ENCODE measurements at regions not wholly inside any gene's neighbourhood (a gene's known extent, or its start where the extent isn't known, plus 50 kb on each side); places are given as distances from the start of the nearest gene placed in this dataset.
"Not testable (repeated sequence)": the region's sequence is repeated elsewhere in the genome, so short reads cannot be mapped to it uniquely, and the experiment has no call there.

- not testable (repeated sequence) for DNase-seq
Observed at GRCh38 chr4:116536024-116536423, 549.4 kb downstream of the TRAM1L1 start.

- no peak for DNase-seq
Observed at GRCh38 chr4:116531870-116532269, 553.5 kb downstream of the TRAM1L1 start.

GRCh38 chr4:116531026-116531425, 554.4 kb downstream of the TRAM1L1 start:
- no peak for DNase-seq

GRCh38 chr4:116530048-116530447, 555.3 kb downstream of the TRAM1L1 start:
- no peak for DNase-seq

- DNase-seq: no peak
Observed at GRCh38 chr4:116529129-116529528, 556.2 kb downstream of the TRAM1L1 start.

- no peak for DNase-seq
Observed at GRCh38 chr4:116522922-116523321, 562.5 kb downstream of the TRAM1L1 start.

- DNase-seq: no peak
Observed at GRCh38 chr4:116520886-116521285, 564.5 kb downstream of the TRAM1L1 start.

- DNase-seq: no peak
Observed at GRCh38 chr4:116516711-116517110, 568.7 kb downstream of the TRAM1L1 start.

- no peak for DNase-seq
Observed at GRCh38 chr4:116515959-116516358, 569.4 kb downstream of the TRAM1L1 start.

- no peak for DNase-seq
Observed at GRCh38 chr4:116512552-116512951, 572.8 kb downstream of the TRAM1L1 start.

- DNase-seq: no peak
Observed at GRCh38 chr4:116501954-116502353, 583.4 kb downstream of the TRAM1L1 start.

GRCh38 chr4:116500225-116500624, 585.2 kb downstream of the TRAM1L1 start:
- DNase-seq: no peak

GRCh38 chr4:116489739-116490138, 595.6 kb downstream of the TRAM1L1 start:
- DNase-seq: no peak

- DNase-seq: no peak
Observed at GRCh38 chr4:116486401-116486800, 599.0 kb downstream of the TRAM1L1 start.

GRCh38 chr4:116480546-116480945, 604.8 kb downstream of the TRAM1L1 start:
- DNase-seq: no peak

- no peak for DNase-seq
Observed at GRCh38 chr4:116478343-116478742, 607.0 kb downstream of the TRAM1L1 start.

- no peak for DNase-seq
Observed at GRCh38 chr4:116469582-116469981, 615.8 kb downstream of the TRAM1L1 start.

GRCh38 chr4:116453127-116453526, 632.2 kb downstream of the TRAM1L1 start:
- DNase-seq: no peak

- no peak for DNase-seq
Observed at GRCh38 chr4:116449764-116450163, 635.6 kb downstream of the TRAM1L1 start.

GRCh38 chr4:116444117-116444516, 641.3 kb downstream of the TRAM1L1 start:
- DNase-seq: no peak

GRCh38 chr4:116438981-116439729, 646.2 kb downstream of the TRAM1L1 start:
- no peak for DNase-seq

- DNase-seq: no peak
Observed at GRCh38 chr4:116438417-116438816, 647.0 kb downstream of the TRAM1L1 start.

GRCh38 chr4:116427666-116428065, 657.7 kb downstream of the TRAM1L1 start:
- no peak for DNase-seq

GRCh38 chr4:116413222-116413621, 672.2 kb downstream of the TRAM1L1 start:
- no peak for DNase-seq

- DNase-seq: no peak
Observed at GRCh38 chr4:116401293-116401692, 684.1 kb downstream of the TRAM1L1 start.
